ENCODE measurements at regions not wholly inside any gene's neighbourhood (a gene's known extent, or its start where the extent isn't known, plus 50 kb on each side); places are given as distances from the start of the nearest gene placed in this dataset.

DNA sequence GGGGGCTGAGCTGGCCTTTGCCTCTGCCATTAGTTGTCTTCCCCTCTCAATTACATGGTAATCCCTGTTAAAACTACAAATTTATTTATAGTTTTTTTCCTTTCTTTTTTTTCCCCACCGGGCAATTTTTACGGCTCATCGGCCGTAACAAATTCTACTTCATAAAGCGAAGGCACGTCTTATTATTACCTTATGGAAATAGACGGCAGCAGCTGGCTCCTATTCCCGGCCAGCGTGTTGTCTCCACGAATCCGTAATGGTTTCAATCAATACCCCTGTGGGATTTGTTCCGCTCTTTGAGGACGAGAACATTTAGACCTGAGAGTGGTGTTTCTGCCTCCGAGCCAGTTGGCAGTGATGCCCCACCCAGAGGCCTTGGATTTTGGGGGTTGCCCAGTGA lies 52.4 kb upstream of the IGSF21 start:
- TF ChIP-seq, protein P1, sequence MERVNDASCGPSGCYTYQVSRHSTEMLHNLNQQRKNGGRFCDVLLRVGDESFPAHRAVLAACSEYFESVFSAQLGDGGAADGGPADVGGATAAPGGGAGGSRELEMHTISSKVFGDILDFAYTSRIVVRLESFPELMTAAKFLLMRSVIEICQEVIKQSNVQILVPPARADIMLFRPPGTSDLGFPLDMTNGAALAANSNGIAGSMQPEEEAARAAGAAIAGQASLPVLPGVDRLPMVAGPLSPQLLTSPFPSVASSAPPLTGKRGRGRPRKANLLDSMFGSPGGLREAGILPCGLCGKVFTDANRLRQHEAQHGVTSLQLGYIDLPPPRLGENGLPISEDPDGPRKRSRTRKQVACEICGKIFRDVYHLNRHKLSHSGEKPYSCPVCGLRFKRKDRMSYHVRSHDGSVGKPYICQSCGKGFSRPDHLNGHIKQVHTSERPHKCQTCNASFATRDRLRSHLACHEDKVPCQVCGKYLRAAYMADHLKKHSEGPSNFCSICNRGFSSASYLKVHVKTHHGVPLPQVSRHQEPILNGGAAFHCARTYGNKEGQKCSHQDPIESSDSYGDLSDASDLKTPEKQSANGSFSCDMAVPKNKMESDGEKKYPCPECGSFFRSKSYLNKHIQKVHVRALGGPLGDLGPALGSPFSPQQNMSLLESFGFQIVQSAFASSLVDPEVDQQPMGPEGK (CRISPR knock-in tag; IDR thresholded peaks at IDR 0.05; ENCODE audit: borderline replicate concordance), result no peak
- TF ChIP-seq GLIS3 (CRISPR knock-in tag; IDR thresholded peaks at IDR 0.05) (no peak), ARNTL (CRISPR knock-in tag; IDR thresholded peaks at IDR 0.05; ENCODE audit: borderline replicate concordance, low read depth) (no peak), ZFP3 (CRISPR knock-in tag; IDR thresholded peaks at IDR 0.05) (no peak)
